ENCODE measurements at regions not wholly inside any gene's neighbourhood (a gene's known extent, or its start where the extent isn't known, plus 50 kb on each side); places are given as distances from the start of the nearest gene placed in this dataset.

DNA sequence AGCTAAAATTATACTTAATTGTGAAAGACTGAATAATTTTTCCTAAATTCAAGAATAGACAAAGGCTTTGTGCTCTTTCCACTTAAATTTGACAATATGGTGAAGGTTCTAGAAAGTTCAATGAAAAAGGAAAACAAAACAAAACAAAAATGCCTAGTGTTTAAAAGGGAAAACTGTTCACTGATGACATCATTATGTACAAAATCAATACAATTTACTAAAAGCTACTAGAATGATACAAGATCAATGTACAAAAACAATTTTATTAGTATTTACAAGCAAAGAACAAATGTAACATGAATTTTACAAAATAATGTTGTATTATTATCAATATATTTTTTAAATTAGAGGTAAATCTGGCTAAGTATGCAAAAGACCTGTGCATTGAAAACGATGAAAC is 499.1 kb upstream of the FSIP2 start:
- Histone ChIP-seq H4K20me1 (ENCODE audit: insufficient read depth) (no peaks in the 10 kb centered on the region), H3K4me3 (replicated peaks in 1 of 2; ENCODE audit: low read depth in 1 of 2, low read length in 2 of 2) (no peak overlapping the region), H3K79me2 (ENCODE audit: insufficient read depth, low read length) (no peaks in the 10 kb centered on the region), H3K9ac (ENCODE audit: low read length) (no peak overlapping the region), H2AFZ (ENCODE audit: low read depth, low read length, poor library complexity, severe bottlenecking) (no peak overlapping the region), H3K4me2 (ENCODE audit: low read length) (no peak overlapping the region), H3K9me2 (ENCODE audit: insufficient read depth) (no peaks in the 10 kb centered on the region), H3K27ac (ENCODE audit: low read depth, low read length) (no peak overlapping the region), H3K4me1 (ENCODE audit: control insufficient read depth in 1 of 2, insufficient read depth in 2 of 2, low read length in 2 of 2) (no peaks in the 10 kb centered on the region), H3K36me3 (ENCODE audit: control insufficient read depth in 1 of 2, insufficient read depth in 2 of 2, low read length in 2 of 2) (no peaks in the 10 kb centered on the region), H3K9me3 (ENCODE audit: control insufficient read depth in 1 of 2, insufficient read depth in 1 of 2, low read depth in 1 of 2, low read length in 2 of 2) (no peaks in the 10 kb centered on the region), H3K27me3 (ENCODE audit: insufficient read depth, low read length) (no peaks in the 10 kb centered on the region)
- POLR2A ChIA-PET: no interaction called here
- ATAC-seq: no peak
- intact Hi-C loops (cut with micrococcal nuclease): no loop called here
- CTCF ChIA-PET: no interaction called here
- RAD21 ChIA-PET (ENCODE audit: low non-redundant PET in 1 of 2, low total read pairs in 2 of 2, uncharacterized antibody in 2 of 2, unreplicated experiment in 2 of 2): no interaction called here
- DNase-seq (ENCODE audit: low read depth, low spot score): no peak
- no TSS peak for BruUV-seq (replicated peaks)
- TF ChIP-seq, protein P1, sequence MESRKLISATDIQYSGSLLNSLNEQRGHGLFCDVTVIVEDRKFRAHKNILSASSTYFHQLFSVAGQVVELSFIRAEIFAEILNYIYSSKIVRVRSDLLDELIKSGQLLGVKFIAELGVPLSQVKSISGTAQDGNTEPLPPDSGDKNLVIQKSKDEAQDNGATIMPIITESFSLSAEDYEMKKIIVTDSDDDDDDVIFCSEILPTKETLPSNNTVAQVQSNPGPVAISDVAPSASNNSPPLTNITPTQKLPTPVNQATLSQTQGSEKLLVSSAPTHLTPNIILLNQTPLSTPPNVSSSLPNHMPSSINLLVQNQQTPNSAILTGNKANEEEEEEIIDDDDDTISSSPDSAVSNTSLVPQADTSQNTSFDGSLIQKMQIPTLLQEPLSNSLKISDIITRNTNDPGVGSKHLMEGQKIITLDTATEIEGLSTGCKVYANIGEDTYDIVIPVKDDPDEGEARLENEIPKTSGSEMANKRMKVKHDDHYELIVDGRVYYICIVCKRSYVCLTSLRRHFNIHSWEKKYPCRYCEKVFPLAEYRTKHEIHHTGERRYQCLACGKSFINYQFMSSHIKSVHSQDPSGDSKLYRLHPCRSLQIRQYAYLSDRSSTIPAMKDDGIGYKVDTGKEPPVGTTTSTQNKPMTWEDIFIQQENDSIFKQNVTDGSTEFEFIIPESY (IDR thresholded peaks at IDR 0.05; ENCODE audit: extremely low read depth, insufficient replicate concordance, low read length): no peak
- TF ChIP-seq JUND (IDR thresholded peaks at IDR 0.05) (no peak), SIN3A (IDR thresholded peaks at IDR 0.05; ENCODE audit: low read depth) (no peak), EZH2phosphoT487 (IDR thresholded peaks at IDR 0.05; ENCODE audit: borderline replicate concordance) (no peak), CEBPB (IDR thresholded peaks at IDR 0.05; ENCODE audit: low read depth) (no peak), YY1 (IDR thresholded peaks at IDR 0.05; ENCODE audit: extremely low read depth, insufficient replicate concordance, low read depth, low read length) (no peak), EGR1 (IDR thresholded peaks at IDR 0.05; ENCODE audit: low read depth) (no peak)
- TF ChIP-seq, protein P2, sequence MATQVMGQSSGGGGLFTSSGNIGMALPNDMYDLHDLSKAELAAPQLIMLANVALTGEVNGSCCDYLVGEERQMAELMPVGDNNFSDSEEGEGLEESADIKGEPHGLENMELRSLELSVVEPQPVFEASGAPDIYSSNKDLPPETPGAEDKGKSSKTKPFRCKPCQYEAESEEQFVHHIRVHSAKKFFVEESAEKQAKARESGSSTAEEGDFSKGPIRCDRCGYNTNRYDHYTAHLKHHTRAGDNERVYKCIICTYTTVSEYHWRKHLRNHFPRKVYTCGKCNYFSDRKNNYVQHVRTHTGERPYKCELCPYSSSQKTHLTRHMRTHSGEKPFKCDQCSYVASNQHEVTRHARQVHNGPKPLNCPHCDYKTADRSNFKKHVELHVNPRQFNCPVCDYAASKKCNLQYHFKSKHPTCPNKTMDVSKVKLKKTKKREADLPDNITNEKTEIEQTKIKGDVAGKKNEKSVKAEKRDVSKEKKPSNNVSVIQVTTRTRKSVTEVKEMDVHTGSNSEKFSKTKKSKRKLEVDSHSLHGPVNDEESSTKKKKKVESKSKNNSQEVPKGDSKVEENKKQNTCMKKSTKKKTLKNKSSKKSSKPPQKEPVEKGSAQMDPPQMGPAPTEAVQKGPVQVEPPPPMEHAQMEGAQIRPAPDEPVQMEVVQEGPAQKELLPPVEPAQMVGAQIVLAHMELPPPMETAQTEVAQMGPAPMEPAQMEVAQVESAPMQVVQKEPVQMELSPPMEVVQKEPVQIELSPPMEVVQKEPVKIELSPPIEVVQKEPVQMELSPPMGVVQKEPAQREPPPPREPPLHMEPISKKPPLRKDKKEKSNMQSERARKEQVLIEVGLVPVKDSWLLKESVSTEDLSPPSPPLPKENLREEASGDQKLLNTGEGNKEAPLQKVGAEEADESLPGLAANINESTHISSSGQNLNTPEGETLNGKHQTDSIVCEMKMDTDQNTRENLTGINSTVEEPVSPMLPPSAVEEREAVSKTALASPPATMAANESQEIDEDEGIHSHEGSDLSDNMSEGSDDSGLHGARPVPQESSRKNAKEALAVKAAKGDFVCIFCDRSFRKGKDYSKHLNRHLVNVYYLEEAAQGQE (IDR thresholded peaks at IDR 0.05; ENCODE audit: low read depth): no peak
- TF ChIP-seq, protein P3, sequence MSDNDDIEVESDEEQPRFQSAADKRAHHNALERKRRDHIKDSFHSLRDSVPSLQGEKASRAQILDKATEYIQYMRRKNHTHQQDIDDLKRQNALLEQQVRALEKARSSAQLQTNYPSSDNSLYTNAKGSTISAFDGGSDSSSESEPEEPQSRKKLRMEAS (IDR thresholded peaks at IDR 0.05): no peak

Measured in HCT116 (cell line).